HFF-Myc (cell line): ENCODE measurements at regions not wholly inside any gene's neighbourhood (a gene's known extent, or its start where the extent isn't known, plus 50 kb on each side); places are given as distances from the start of the nearest gene placed in this dataset.

Source experiments
- DNase-seq: peaks from one replicate; pipeline ENCODE4 v3.0.0-alpha.2; 2011; ENCODE audit warnings: low read depth; ENCODE audit errors: extremely low read depth
- H3K4me3 ChIP-seq: replicated peaks from 2 replicates; pipeline ENCODE4 v1.5.1; 2011; ENCODE audit warnings: low read depth, mild to moderate bottlenecking, control low read depth, low read length
- CTCF ChIP-seq: IDR thresholded peaks from 2 replicates; pipeline ENCODE4 v1.5.1; 2012; ENCODE audit warnings: mild to moderate bottlenecking, low read depth, low read length, control low read depth; ENCODE audit errors: missing control alignments

GRCh38 chr20:11041396-11041795, 367.6 kb upstream of the JAG1 start:
- TF ChIP-seq CTCF: no peak
- no peak for DNase-seq
- H3K4me3 ChIP-seq: no peak overlapping the region

- no peak for DNase-seq
- TF ChIP-seq CTCF: no peak
- H3K4me3 ChIP-seq: no peak overlapping the region
Measured at GRCh38 chr20:11043001-11043400, 369.2 kb upstream of the JAG1 start.

GRCh38 chr20:11044561-11044960, 370.8 kb upstream of the JAG1 start:
- H3K4me3 ChIP-seq: no peak overlapping the region
- TF ChIP-seq CTCF: no peak
- no peak for DNase-seq

GRCh38 chr20:11045412-11046175, 371.8 kb upstream of the JAG1 start:
- no peak for TF ChIP-seq CTCF
- H3K4me3 ChIP-seq: no peak overlapping the region
- no peak for DNase-seq

- DNase-seq: no peak
- no peak overlapping the region for H3K4me3 ChIP-seq
- TF ChIP-seq CTCF: no peak
Measured at GRCh38 chr20:11047559-11047958, 373.8 kb upstream of the JAG1 start.

GRCh38 chr20:11048739-11049138, 374.9 kb upstream of the JAG1 start:
- no peak for DNase-seq
- H3K4me3 ChIP-seq: no peak overlapping the region
- no peak for TF ChIP-seq CTCF

GRCh38 chr20:11050350-11050749, 376.6 kb upstream of the JAG1 start:
- TF ChIP-seq CTCF: no peak
- DNase-seq: no peak
- H3K4me3 ChIP-seq: no peak overlapping the region
